SU-DHL-6 (cell line): ENCODE measurements at regions not wholly inside any gene's neighbourhood (a gene's known extent, or its start where the extent isn't known, plus 50 kb on each side); places are given as distances from the start of the nearest gene placed in this dataset.

Source experiments
- EZH2phosphoT487 ChIP-seq: fragments of 200-600 bp; sonication (generic), shearing (Covaris generic); conservative IDR thresholded peaks from 2 replicates; pipeline ENCODE4 v1.6.1; 2018; ENCODE audit warnings: mild to moderate bottlenecking, antibody characterized with exemption, low read length, moderate library complexity, mixed read lengths
- TF ChIP-seq, protein P1 (sequence below): fragments of 200-600 bp; sonication (generic); IDR thresholded peaks from one replicate; pipeline ENCODE4 v1.5.1; 2017; ENCODE audit warnings: antibody characterized with exemption, mild to moderate bottlenecking, low read length, moderate library complexity; ENCODE audit not compliant: insufficient read depth, poor library complexity, severe bottlenecking

- TF ChIP-seq, protein P1, sequence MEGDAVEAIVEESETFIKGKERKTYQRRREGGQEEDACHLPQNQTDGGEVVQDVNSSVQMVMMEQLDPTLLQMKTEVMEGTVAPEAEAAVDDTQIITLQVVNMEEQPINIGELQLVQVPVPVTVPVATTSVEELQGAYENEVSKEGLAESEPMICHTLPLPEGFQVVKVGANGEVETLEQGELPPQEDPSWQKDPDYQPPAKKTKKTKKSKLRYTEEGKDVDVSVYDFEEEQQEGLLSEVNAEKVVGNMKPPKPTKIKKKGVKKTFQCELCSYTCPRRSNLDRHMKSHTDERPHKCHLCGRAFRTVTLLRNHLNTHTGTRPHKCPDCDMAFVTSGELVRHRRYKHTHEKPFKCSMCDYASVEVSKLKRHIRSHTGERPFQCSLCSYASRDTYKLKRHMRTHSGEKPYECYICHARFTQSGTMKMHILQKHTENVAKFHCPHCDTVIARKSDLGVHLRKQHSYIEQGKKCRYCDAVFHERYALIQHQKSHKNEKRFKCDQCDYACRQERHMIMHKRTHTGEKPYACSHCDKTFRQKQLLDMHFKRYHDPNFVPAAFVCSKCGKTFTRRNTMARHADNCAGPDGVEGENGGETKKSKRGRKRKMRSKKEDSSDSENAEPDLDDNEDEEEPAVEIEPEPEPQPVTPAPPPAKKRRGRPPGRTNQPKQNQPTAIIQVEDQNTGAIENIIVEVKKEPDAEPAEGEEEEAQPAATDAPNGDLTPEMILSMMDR: no peak
- TF ChIP-seq EZH2phosphoT487: no peak
Observed at GRCh38 chr6:4682431-4683097, 93.6 kb upstream of the CDYL start.
